Lower leg skin (tissue), 3 donors: ENCODE measurements at regions not wholly inside any gene's neighbourhood (a gene's known extent, or its start where the extent isn't known, plus 50 kb on each side); places are given as distances from the start of the nearest gene placed in this dataset.

ENCODE experiments used
- POLR2A ChIP-seq, 2 donors: fragments of 450-650 bp; IDR thresholded peaks; one replicate each; pipeline ENCODE4 v1.6.1; 2016 to 2017; ENCODE audit warnings: antibody characterized with exemption in 2 of 2, mild to moderate bottlenecking in 1 of 2, moderate library complexity in 1 of 2
- TF ChIP-seq, protein P1 (sequence below), 3 donors: fragments of 450-650 bp; IDR thresholded peaks; one replicate each; pipeline ENCODE4 v1.5.1; 2016; ENCODE audit warnings: antibody characterized with exemption in 3 of 3, mild to moderate bottlenecking in 3 of 3, moderate library complexity in 2 of 3

DNA sequence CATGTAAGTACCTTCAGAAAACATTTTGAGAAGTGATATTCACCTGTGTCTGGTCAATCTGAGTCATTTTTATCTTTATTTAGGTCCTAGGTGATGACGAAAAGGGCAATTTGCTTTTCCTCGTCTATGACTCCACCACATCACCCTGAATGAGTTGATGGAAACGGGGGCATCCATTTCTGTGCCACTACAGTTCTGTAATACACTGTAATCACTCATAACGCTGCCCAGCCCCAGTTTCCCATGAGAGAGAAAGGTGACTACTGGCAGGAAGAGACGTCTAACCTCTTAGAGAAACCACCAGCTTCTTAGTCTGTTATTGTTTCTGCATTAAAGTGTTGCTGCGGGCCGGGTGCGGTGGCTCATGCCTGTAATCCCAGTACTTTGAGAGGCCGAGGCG, 205.3 kb upstream of the MKLN1 start:
- no peak for TF ChIP-seq POLR2A (IDR thresholded peaks at IDR 0.05)
- TF ChIP-seq, protein P1, sequence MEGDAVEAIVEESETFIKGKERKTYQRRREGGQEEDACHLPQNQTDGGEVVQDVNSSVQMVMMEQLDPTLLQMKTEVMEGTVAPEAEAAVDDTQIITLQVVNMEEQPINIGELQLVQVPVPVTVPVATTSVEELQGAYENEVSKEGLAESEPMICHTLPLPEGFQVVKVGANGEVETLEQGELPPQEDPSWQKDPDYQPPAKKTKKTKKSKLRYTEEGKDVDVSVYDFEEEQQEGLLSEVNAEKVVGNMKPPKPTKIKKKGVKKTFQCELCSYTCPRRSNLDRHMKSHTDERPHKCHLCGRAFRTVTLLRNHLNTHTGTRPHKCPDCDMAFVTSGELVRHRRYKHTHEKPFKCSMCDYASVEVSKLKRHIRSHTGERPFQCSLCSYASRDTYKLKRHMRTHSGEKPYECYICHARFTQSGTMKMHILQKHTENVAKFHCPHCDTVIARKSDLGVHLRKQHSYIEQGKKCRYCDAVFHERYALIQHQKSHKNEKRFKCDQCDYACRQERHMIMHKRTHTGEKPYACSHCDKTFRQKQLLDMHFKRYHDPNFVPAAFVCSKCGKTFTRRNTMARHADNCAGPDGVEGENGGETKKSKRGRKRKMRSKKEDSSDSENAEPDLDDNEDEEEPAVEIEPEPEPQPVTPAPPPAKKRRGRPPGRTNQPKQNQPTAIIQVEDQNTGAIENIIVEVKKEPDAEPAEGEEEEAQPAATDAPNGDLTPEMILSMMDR (IDR thresholded peaks at IDR 0.05) = no peak
